Ovary (tissue), 3 donors: ENCODE measurements at regions not wholly inside any gene's neighbourhood (a gene's known extent, or its start where the extent isn't known, plus 50 kb on each side); places are given as distances from the start of the nearest gene placed in this dataset.
"Not testable (repeated sequence)": the region's sequence is repeated elsewhere in the genome, so short reads cannot be mapped to it uniquely, and the experiment has no call there.

Source experiments
- POLR2A ChIP-seq: fragments of 450-650 bp; IDR thresholded peaks from one replicate; pipeline ENCODE4 v1.6.1; 2017; ENCODE audit warnings: antibody characterized with exemption, mild to moderate bottlenecking, moderate library complexity
- TF ChIP-seq, protein P1 (sequence below), 3 donors: fragments of 450-650 bp in 2 of 3; fragments of 200-600 bp in 1 of 3; IDR thresholded peaks; one replicate each; pipeline versions ENCODE4 v1.5.1 to v1.8.0; 2016 to 2022; ENCODE audit warnings: antibody characterized with exemption in 3 of 3, mild to moderate bottlenecking in 1 of 3
- donor health status: DM: no; HTN: no; CAD: no.

DNA sequence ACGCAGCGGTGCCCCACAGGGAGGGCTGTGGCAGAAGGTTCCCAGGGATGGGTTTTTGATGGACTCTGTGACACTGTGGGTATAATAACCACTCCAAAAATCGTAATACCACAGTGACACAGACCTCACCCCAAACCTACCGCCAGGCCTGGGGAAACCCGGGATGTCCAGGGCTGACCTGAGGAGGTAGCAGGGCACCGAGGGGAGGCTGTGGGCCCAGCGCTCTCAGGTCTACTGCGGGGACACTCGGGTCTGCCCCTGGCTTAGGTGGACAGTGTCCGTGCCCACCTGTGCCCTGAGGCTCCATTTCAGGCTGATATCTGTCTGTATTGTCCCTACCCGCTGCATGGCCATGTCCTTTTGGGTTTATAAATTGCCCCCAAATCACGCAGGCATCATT, 387.9 kb downstream of the TMEM121 start:
- not testable (repeated sequence) for TF ChIP-seq POLR2A
- TF ChIP-seq, protein P1, sequence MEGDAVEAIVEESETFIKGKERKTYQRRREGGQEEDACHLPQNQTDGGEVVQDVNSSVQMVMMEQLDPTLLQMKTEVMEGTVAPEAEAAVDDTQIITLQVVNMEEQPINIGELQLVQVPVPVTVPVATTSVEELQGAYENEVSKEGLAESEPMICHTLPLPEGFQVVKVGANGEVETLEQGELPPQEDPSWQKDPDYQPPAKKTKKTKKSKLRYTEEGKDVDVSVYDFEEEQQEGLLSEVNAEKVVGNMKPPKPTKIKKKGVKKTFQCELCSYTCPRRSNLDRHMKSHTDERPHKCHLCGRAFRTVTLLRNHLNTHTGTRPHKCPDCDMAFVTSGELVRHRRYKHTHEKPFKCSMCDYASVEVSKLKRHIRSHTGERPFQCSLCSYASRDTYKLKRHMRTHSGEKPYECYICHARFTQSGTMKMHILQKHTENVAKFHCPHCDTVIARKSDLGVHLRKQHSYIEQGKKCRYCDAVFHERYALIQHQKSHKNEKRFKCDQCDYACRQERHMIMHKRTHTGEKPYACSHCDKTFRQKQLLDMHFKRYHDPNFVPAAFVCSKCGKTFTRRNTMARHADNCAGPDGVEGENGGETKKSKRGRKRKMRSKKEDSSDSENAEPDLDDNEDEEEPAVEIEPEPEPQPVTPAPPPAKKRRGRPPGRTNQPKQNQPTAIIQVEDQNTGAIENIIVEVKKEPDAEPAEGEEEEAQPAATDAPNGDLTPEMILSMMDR (IDR thresholded peaks at IDR 0.05) = not testable (repeated sequence)
